ENCODE measurements at regions not wholly inside any gene's neighbourhood (a gene's known extent, or its start where the extent isn't known, plus 50 kb on each side); places are given as distances from the start of the nearest gene placed in this dataset.

GRCh38 chr12:90677552-90677951 is 277.4 kb downstream of the CCER1 start:
- no peaks in the 10 kb centered on the region for H3K36me3 ChIP-seq (ENCODE audit: control insufficient read depth in 4 of 4, insufficient read depth in 3 of 4, low read depth in 1 of 4, low read length in 3 of 4)
- no peak overlapping the region for H3K4me3 ChIP-seq (ENCODE audit: low read depth in 1 of 3, low read length in 3 of 3)
- no peak for TF ChIP-seq FOXA1 (IDR thresholded peaks at IDR 0.05)
- TF ChIP-seq NR2F2 (IDR thresholded peaks at IDR 0.05), result no peak
- H3K27ac ChIP-seq (ENCODE audit: low read depth in 1 of 2, low read length in 2 of 2), result no peak overlapping the region
- 81% methylated on average over 3 of the region's 3 CpGs for WGBS
- no peaks in the 10 kb centered on the region for H3K9me3 ChIP-seq (ENCODE audit: control insufficient read depth in 4 of 4, low read length in 3 of 4)
- no peak for DNase-seq (ENCODE audit: low spot score)
- no peaks in the 10 kb centered on the region for H3K4me1 ChIP-seq (ENCODE audit: control insufficient read depth in 4 of 4, insufficient read depth in 4 of 4, low read length in 3 of 4)
- H3K27me3 ChIP-seq (ENCODE audit: control insufficient read depth in 4 of 4, insufficient read depth in 4 of 4, low read length in 3 of 4), result no peaks in the 10 kb centered on the region
- no peak overlapping the region for H3K9ac ChIP-seq (ENCODE audit: low read depth in 1 of 2, low read length in 2 of 2)

GRCh38 chr12:90677055-90677454 is 277.9 kb downstream of the CCER1 start:
- no peaks in the 10 kb centered on the region for H3K9me3 ChIP-seq (ENCODE audit: control insufficient read depth in 4 of 4, low read length in 3 of 4)
- 94% methylated on average over 1 of the region's 1 CpG for WGBS

More at GRCh38 chr12:90677055-90677454, 277.9 kb downstream of the CCER1 start:
- TF ChIP-seq YY1 (IDR thresholded peaks at IDR 0.05) (no peak), TAF1 (conservative IDR thresholded peaks at IDR 0.05) (no peak), JUND (IDR thresholded peaks at IDR 0.05) (no peak), HNF4G (IDR thresholded peaks at IDR 0.05) (no peak), GABPA (IDR thresholded peaks at IDR 0.05 in 1 of 2, conservative IDR thresholded peaks at IDR 0.05 in 1 of 2) (no peak), MAX (IDR thresholded peaks at IDR 0.05) (no peak), HNF4A (conservative IDR thresholded peaks at IDR 0.05) (no peak), RXRA (IDR thresholded peaks at IDR 0.05) (no peak), NR2F2 (IDR thresholded peaks at IDR 0.05) (no peak), SP1 (IDR thresholded peaks at IDR 0.05) (no peak), EGR1 (IDR thresholded peaks at IDR 0.05; ENCODE audit: low read depth in 2 of 2) (no peak), FOXA2 (IDR thresholded peaks at IDR 0.05) (no peak), ZBTB33 (IDR thresholded peaks at IDR 0.05) (no peak), REST (IDR thresholded peaks at IDR 0.05) (no peak), ATF3 (IDR thresholded peaks at IDR 0.05) (no peak), FOXA1 (IDR thresholded peaks at IDR 0.05) (no peak)
- Histone ChIP-seq H3K4me3 (ENCODE audit: low read depth in 1 of 3, low read length in 3 of 3) (no peak overlapping the region), H3K4me1 (ENCODE audit: control insufficient read depth in 4 of 4, insufficient read depth in 4 of 4, low read length in 3 of 4) (no peaks in the 10 kb centered on the region), H3K27me3 (ENCODE audit: control insufficient read depth in 4 of 4, insufficient read depth in 4 of 4, low read length in 3 of 4) (no peaks in the 10 kb centered on the region), H3K36me3 (ENCODE audit: control insufficient read depth in 4 of 4, insufficient read depth in 3 of 4, low read depth in 1 of 4, low read length in 3 of 4) (no peaks in the 10 kb centered on the region), H3K27ac (ENCODE audit: low read depth in 1 of 2, low read length in 2 of 2) (no peak overlapping the region), H3K9ac (ENCODE audit: low read depth in 1 of 2, low read length in 2 of 2) (no peak overlapping the region)
- no peak for DNase-seq (ENCODE audit: low spot score)
